ENCODE measurements at regions not wholly inside any gene's neighbourhood (a gene's known extent, or its start where the extent isn't known, plus 50 kb on each side); places are given as distances from the start of the nearest gene placed in this dataset.

GRCh38 chr22:25478111-25478510 is 86.4 kb upstream of the GRK3 start:
- TF ChIP-seq POLR2AphosphoS5 (IDR thresholded peaks at IDR 0.05), result no peak
- TF ChIP-seq CTCF (IDR thresholded peaks at IDR 0.05; ENCODE audit: poor library complexity, severe bottlenecking), result no peak
- no peak for TF ChIP-seq TAF1 (IDR thresholded peaks at IDR 0.05; ENCODE audit: low read depth)
- TF ChIP-seq RAD21 (conservative IDR thresholded peaks at IDR 0.05), result no peak
- no peak for TF ChIP-seq EZH2 (IDR thresholded peaks at IDR 0.05; ENCODE audit: borderline replicate concordance, insufficient read depth, low read length, poor library complexity, severe bottlenecking)
- TF ChIP-seq EP300 (conservative IDR thresholded peaks at IDR 0.05; ENCODE audit: poor library complexity, severe bottlenecking), result no peak
- TF ChIP-seq SMC3 (conservative IDR thresholded peaks at IDR 0.05; ENCODE audit: poor library complexity), result no peak
- TF ChIP-seq MXI1 (conservative IDR thresholded peaks at IDR 0.05; ENCODE audit: poor library complexity, severe bottlenecking), result no peak
